ENCODE measurements at regions not wholly inside any gene's neighbourhood (a gene's known extent, or its start where the extent isn't known, plus 50 kb on each side); places are given as distances from the start of the nearest gene placed in this dataset.

DNA sequence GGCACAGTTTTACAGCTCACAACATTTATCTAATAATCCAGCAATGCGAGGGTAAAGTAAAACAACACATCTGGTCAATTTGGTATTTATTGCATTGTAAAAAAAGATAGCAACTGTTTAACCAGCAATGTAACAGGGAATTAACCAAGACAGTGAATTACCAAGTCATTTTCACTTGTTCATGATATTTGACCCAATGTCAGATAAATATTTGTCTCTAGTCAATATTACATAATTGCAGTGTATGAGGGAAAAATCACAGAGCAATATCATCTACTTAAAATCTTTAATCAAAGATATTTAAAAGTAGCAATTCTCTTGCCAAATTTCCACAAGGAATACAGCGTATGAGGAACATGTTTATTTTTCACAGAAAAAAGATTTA, 1265.1 kb upstream of the CHAC2 start:
- no peak for DNase-seq (ENCODE audit: low spot score)
- intact Hi-C loops (cut with micrococcal nuclease; ENCODE audit: unreplicated experiment): no loop called here
- POLR2A ChIA-PET (ENCODE audit: low non-redundant PET): no interaction called here
- H3K27ac ChIP-seq (ENCODE audit: low read depth, low read length, poor library complexity, severe bottlenecking): no peak overlapping the region
- no peaks in the 10 kb centered on the region for H3K36me3 ChIP-seq (ENCODE audit: insufficient read depth, low read length, poor library complexity, severe bottlenecking)
- CTCF ChIA-PET: no interaction called here
- H3K4me1 ChIP-seq (ENCODE audit: insufficient read depth, low read length, poor library complexity, severe bottlenecking): no peaks in the 10 kb centered on the region
- no peaks in the 10 kb centered on the region for H3K27me3 ChIP-seq (replicated peaks; ENCODE audit: insufficient read depth, low read depth, low read length, poor library complexity)
- H3K4me3 ChIP-seq (ENCODE audit: low read depth, low read length, poor library complexity, severe bottlenecking): no peak overlapping the region
- BruUV-seq (replicated peaks): no TSS peak
- no peak for TF ChIP-seq EZH2 (IDR thresholded peaks at IDR 0.05; ENCODE audit: borderline replicate concordance, low read depth, low read length, poor library complexity, severe bottlenecking)
- TF ChIP-seq, protein P1, sequence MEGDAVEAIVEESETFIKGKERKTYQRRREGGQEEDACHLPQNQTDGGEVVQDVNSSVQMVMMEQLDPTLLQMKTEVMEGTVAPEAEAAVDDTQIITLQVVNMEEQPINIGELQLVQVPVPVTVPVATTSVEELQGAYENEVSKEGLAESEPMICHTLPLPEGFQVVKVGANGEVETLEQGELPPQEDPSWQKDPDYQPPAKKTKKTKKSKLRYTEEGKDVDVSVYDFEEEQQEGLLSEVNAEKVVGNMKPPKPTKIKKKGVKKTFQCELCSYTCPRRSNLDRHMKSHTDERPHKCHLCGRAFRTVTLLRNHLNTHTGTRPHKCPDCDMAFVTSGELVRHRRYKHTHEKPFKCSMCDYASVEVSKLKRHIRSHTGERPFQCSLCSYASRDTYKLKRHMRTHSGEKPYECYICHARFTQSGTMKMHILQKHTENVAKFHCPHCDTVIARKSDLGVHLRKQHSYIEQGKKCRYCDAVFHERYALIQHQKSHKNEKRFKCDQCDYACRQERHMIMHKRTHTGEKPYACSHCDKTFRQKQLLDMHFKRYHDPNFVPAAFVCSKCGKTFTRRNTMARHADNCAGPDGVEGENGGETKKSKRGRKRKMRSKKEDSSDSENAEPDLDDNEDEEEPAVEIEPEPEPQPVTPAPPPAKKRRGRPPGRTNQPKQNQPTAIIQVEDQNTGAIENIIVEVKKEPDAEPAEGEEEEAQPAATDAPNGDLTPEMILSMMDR (conservative IDR thresholded peaks at IDR 0.05; ENCODE audit: low read depth, low read length): no peak
- no peaks in the 10 kb centered on the region for H3K9me3 ChIP-seq (ENCODE audit: low read depth, low read length, poor library complexity, severe bottlenecking)

DNA sequence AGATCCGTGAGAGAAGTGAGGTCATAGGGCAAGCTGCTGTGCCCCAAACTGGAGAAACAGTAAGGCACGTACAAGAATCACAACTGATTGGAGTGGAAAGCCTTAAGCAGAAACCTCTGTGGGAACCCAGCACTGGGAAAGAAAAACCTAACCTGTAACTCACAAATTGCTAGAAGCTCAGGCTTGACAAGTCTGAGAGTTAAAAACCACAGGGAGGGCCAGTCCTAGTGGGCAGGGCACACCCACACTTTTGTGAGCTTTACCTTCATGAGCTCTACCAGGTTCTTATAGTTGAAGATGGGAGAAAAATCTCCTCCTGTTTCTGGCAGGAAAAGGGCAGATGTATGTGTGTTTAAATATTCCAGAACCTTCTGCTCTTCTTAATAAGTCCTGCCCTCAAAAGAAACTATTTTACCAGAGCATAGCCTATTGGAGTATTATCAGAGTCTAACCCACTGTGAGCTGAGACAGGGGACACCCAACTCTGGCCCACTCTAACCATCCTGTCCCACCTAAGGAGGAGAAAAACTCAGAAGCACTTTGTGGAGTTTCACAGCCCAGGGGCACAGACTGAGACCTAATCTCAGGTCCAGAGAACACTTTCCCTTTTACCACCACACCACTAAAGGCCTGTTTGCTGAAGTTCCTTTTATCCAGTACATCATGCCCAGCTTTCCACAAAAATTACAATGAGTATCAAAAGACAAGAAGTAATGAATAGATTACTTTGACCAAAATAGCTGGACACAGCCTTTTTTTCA, 1265.7 kb upstream of the CHAC2 start:
- ChIA-PET POLR2A (ENCODE audit: low non-redundant PET) (no interaction called here), CTCF (no interaction called here)
- no peaks in the 10 kb centered on the region for H3K27me3 ChIP-seq (replicated peaks; ENCODE audit: insufficient read depth, low read depth, low read length, poor library complexity)
- no peak overlapping the region for H3K4me3 ChIP-seq (ENCODE audit: low read depth, low read length, poor library complexity, severe bottlenecking)
- TF ChIP-seq, protein P1 (conservative IDR thresholded peaks at IDR 0.05; ENCODE audit: low read depth, low read length): no peak
- no peak for TF ChIP-seq EZH2 (IDR thresholded peaks at IDR 0.05; ENCODE audit: borderline replicate concordance, low read depth, low read length, poor library complexity, severe bottlenecking)
- H3K27ac ChIP-seq (ENCODE audit: low read depth, low read length, poor library complexity, severe bottlenecking): no peak overlapping the region
- no peaks in the 10 kb centered on the region for H3K9me3 ChIP-seq (ENCODE audit: low read depth, low read length, poor library complexity, severe bottlenecking)
- no peak for DNase-seq (ENCODE audit: low spot score)
- H3K36me3 ChIP-seq (ENCODE audit: insufficient read depth, low read length, poor library complexity, severe bottlenecking): no peaks in the 10 kb centered on the region
- H3K4me1 ChIP-seq (ENCODE audit: insufficient read depth, low read length, poor library complexity, severe bottlenecking): no peaks in the 10 kb centered on the region
- BruUV-seq (replicated peaks): no TSS peak
- intact Hi-C loops (cut with micrococcal nuclease; ENCODE audit: unreplicated experiment): no loop called here

DNA sequence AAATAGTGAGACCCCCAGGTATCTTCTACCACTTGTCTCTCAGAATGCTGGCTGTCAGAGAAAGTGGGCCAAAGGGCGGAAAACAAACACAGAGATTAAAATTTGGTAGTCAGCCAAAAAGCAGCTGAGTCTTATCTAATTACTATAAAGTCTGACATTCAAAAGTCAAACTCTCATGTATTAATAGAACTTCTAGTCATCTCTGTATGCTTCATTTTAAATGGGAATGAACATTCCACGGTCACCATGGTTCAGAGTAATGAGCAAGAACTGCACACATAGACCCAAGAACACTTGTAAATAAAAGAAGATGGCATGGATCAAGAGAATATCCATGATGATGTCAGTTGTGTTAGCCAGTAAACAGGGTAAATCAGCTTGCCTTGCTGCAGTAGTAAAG, 1267.0 kb upstream of the CHAC2 start:
- intact Hi-C loops (cut with micrococcal nuclease; ENCODE audit: unreplicated experiment): no loop called here
- no peak for DNase-seq (ENCODE audit: low spot score)
- no peak overlapping the region for H3K27ac ChIP-seq (ENCODE audit: low read depth, low read length, poor library complexity, severe bottlenecking)
- ChIA-PET POLR2A (ENCODE audit: low non-redundant PET) (no interaction called here), CTCF (no interaction called here)
- no peaks in the 10 kb centered on the region for H3K27me3 ChIP-seq (replicated peaks; ENCODE audit: insufficient read depth, low read depth, low read length, poor library complexity)
- H3K9me3 ChIP-seq (ENCODE audit: low read depth, low read length, poor library complexity, severe bottlenecking): no peaks in the 10 kb centered on the region
- TF ChIP-seq, protein P1 (conservative IDR thresholded peaks at IDR 0.05; ENCODE audit: low read depth, low read length): no peak
- no peak for TF ChIP-seq EZH2 (IDR thresholded peaks at IDR 0.05; ENCODE audit: borderline replicate concordance, low read depth, low read length, poor library complexity, severe bottlenecking)
- no peak overlapping the region for H3K4me3 ChIP-seq (ENCODE audit: low read depth, low read length, poor library complexity, severe bottlenecking)
- no peaks in the 10 kb centered on the region for H3K36me3 ChIP-seq (ENCODE audit: insufficient read depth, low read length, poor library complexity, severe bottlenecking)
- H3K4me1 ChIP-seq (ENCODE audit: insufficient read depth, low read length, poor library complexity, severe bottlenecking): no peaks in the 10 kb centered on the region
- no TSS peak for BruUV-seq (replicated peaks)
